ENCODE measurements at regions not wholly inside any gene's neighbourhood (a gene's known extent, or its start where the extent isn't known, plus 50 kb on each side); places are given as distances from the start of the nearest gene placed in this dataset.

DNA sequence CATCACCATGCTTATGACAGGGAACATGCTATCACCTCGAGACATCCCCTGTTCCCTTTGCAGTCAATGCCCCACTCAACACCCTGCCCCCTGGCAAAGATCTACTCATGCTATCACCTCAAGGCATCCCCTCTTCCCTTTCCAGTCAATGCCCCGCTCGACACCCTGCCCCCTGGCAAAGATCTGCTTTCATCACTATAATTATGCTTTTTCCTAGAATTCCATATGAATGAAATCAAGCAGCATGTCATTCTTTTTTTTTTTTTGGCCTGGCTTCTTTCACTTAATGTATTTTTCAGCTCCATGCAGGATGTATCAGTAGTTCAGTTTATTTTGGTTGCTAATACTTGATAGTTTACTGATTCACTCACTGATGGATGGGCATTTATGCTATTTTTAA lies 554.9 kb downstream of the CDH26 start:
- no peak overlapping the region for H3K4me3 ChIP-seq (ENCODE audit: low read length)
- no peak for DNase-seq (ENCODE audit: low read depth)
- TF ChIP-seq, protein P1, sequence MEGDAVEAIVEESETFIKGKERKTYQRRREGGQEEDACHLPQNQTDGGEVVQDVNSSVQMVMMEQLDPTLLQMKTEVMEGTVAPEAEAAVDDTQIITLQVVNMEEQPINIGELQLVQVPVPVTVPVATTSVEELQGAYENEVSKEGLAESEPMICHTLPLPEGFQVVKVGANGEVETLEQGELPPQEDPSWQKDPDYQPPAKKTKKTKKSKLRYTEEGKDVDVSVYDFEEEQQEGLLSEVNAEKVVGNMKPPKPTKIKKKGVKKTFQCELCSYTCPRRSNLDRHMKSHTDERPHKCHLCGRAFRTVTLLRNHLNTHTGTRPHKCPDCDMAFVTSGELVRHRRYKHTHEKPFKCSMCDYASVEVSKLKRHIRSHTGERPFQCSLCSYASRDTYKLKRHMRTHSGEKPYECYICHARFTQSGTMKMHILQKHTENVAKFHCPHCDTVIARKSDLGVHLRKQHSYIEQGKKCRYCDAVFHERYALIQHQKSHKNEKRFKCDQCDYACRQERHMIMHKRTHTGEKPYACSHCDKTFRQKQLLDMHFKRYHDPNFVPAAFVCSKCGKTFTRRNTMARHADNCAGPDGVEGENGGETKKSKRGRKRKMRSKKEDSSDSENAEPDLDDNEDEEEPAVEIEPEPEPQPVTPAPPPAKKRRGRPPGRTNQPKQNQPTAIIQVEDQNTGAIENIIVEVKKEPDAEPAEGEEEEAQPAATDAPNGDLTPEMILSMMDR (conservative IDR thresholded peaks at IDR 0.05; ENCODE audit: low read length), result no peak

- TF ChIP-seq, protein P1 (conservative IDR thresholded peaks at IDR 0.05; ENCODE audit: low read length), result no peak
- no peak overlapping the region for H3K4me3 ChIP-seq (ENCODE audit: low read length)
- DNase-seq (ENCODE audit: low read depth), result no peak
Measured at GRCh38 chr20:60516442-60516841, 558.2 kb downstream of the CDH26 start.

- H3K4me3 ChIP-seq (ENCODE audit: low read length), result no peak overlapping the region
- peak; percentile 5 for DNase-seq (ENCODE audit: low read depth)
- TF ChIP-seq, protein P1 (conservative IDR thresholded peaks at IDR 0.05; ENCODE audit: low read length), result no peak
Measured at GRCh38 chr20:60518022-60518421, 559.8 kb downstream of the CDH26 start.

DNA sequence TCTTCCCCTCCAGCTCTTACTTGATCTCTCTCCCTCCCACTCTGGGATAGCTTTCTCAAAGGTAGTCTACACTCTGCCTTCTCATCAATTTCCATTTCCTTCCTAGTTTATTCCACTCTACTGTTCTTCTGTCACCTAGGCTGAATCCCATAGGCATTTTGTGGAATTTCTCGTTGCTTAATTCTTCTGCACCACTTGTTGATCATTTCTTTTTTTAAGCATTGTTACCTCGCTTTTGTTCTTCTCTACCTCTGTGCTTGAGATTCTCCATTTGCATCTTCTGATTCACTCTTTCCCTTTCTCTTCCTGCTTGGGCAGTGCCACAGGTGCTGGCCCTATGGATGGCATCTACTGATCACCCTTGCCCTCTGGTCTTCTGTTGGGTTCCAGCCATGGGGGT lies 567.2 kb downstream of the CDH26 start:
- DNase-seq (ENCODE audit: low read depth), result no peak
- TF ChIP-seq, protein P1 (conservative IDR thresholded peaks at IDR 0.05; ENCODE audit: low read length), result no peak

DNA sequence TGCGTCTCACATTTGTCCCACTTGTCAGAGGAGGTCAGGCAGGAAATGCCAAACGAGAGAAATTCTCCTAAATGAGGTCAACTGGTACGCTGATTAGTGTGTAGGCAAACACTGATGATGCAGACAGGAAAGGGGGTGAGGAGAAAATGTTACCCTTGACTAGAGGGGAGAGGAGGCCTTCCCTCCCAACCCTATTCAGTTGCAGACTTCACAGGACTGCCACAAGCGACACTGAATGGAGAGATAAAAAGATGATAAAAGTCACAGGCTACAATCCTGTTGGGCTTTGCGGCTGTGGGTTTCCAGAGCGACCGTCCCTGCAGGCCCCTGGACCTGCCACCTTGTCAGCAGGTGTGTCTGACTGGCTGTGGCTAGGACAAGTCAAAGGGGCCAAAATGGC lies 569.4 kb downstream of the CDH26 start:
- no peak for DNase-seq (ENCODE audit: low read depth)
- no peak overlapping the region for H3K4me3 ChIP-seq (ENCODE audit: low read length)
- TF ChIP-seq, protein P1 (conservative IDR thresholded peaks at IDR 0.05; ENCODE audit: low read length), result no peak

More for the DNA sequence above, 567.2 kb downstream of the CDH26 start:
- no peak overlapping the region for H3K4me3 ChIP-seq (ENCODE audit: low read length)

GRCh38 chr20:60528141-60528540 lies 569.9 kb downstream of the CDH26 start:
- peak; percentile 5 for DNase-seq (ENCODE audit: low read depth)
- TF ChIP-seq, protein P1 (conservative IDR thresholded peaks at IDR 0.05; ENCODE audit: low read length), result no peak
- H3K4me3 ChIP-seq (ENCODE audit: low read length), result no peak overlapping the region

- H3K4me3 ChIP-seq (ENCODE audit: low read length), result no peak overlapping the region
Measured at GRCh38 chr20:60529149-60529548, 570.9 kb downstream of the CDH26 start.

More at GRCh38 chr20:60529149-60529548, 570.9 kb downstream of the CDH26 start:
- TF ChIP-seq, protein P1 (conservative IDR thresholded peaks at IDR 0.05; ENCODE audit: low read length), result no peak
- no peak for DNase-seq (ENCODE audit: low read depth)

All from AG10803 (cell line).